Frontal cortex (tissue), 3 donors: ENCODE measurements at regions not wholly inside any gene's neighbourhood (a gene's known extent, or its start where the extent isn't known, plus 50 kb on each side); places are given as distances from the start of the nearest gene placed in this dataset.

Experiments
- DNase-seq, 2 donors: peaks; one replicate each; pipeline ENCODE4 v3.0.0; 2012; ENCODE audit warnings: low spot score in 2 of 2
- FAIRE-seq: peaks from 2 replicates; lab custom pipeline; 2012; peaks lifted over from hg19 to GRCh38; lab: Jason Lieb, UNC
- donor health status: control.
- donor health status: control.
- donor health status: control.

DNA sequence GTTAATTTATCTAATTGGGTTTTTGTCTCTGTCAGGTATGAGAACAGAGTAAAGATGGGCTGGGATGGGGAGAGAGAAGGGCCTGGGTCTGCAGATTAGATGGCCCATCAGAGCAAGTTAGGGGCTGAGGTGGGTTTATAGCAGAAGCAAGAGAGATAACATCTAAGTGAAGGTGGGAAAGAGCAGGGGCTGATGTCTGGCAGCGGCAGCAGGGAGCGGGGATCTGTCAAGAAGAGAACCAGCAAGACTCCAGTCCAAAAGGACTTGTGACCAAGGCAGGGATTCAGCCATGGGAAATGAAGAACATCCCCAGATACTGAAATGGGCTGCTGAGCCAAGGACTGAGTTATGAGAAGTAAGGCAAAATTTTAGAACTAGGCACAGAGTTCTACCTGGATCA lies 320.6 kb upstream of the TBL1XR1 start:
- FAIRE-seq, result no peak

GRCh38 chr3:177519588-177519987 lies 322.3 kb upstream of the TBL1XR1 start:
- FAIRE-seq (no peak), DNase-seq (no peak)

More for the DNA sequence above, 320.6 kb upstream of the TBL1XR1 start:
- DNase-seq, result no peak

DNA sequence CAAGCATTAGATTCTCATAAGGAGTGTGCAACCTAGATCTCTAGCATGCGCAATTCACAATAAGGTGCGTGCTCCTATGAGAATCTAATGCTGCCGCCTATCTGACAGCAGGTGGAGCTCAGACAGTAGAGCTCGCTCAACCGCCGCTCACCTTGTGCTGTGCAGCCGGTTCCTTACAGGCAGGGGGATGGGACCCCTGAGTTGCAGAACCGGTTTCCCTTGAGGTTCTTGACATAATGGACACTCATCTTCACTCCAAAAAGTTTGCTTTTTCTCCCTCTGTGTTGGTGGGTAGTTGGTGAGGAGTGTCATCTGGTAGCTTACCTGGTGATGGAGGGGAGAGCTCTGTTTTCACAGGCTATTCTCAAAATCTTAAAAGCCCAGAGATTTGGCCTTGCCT lies 324.0 kb upstream of the TBL1XR1 start:
- DNase-seq, result no peak

DNA sequence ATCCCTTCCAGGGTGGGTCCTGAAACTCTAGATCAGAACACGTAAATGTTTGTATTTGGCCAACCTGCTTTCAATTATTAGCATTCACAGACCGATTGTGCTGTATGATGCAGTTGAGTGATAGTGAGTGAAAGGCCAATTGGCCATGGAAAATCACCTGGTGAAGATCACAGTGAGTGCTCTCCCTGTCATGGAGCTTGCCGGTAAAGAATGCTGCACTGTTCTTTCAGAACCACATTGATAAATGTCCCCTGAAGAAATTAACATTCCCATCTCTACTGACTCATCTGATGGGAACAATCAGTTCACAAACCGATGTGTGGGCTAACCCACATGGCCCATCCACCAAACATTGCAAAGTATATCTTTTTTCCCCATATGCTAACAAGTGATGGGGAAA lies 324.8 kb upstream of the TBL1XR1 start:
- FAIRE-seq (no peak), DNase-seq (no peak)

More for the DNA sequence above, 324.0 kb upstream of the TBL1XR1 start:
- no peak for FAIRE-seq

- DNase-seq (no peak), FAIRE-seq (no peak)
Observed at GRCh38 chr3:177523067-177523675, 325.9 kb upstream of the TBL1XR1 start.

DNA sequence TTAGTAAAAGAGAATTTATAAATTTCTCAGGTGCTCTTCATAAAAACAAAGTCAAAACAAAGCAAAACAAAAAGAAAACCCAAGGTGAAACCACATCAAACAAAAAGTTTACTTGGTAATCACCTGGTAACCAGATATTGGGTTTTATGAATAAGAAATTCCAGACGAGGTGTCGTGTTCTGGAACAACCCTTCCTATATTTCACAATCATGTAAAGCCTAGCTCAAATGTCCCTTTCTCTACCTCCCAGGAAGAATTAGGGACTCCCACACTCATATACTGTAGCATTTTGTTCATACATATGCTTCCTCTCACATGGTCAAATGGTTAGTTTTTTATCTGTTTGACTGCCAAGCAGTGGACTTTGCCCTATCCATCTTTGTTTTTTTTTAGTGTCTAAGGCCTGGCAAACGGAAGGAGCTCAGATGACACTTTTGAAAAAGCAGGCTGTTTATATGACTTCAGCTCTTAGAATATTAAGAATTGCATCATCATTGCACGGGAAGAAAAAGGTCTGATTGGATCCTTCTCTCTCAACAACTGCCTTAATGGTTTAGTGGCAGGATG lies 326.7 kb upstream of the TBL1XR1 start:
- no peak for DNase-seq
- no peak for FAIRE-seq

GRCh38 chr3:177524742-177525141 lies 327.5 kb upstream of the TBL1XR1 start:
- no peak for FAIRE-seq

GRCh38 chr3:177525414-177525813 lies 328.1 kb upstream of the TBL1XR1 start:
- FAIRE-seq, result no peak

More at GRCh38 chr3:177524742-177525141, 327.5 kb upstream of the TBL1XR1 start:
- no peak for DNase-seq

DNA sequence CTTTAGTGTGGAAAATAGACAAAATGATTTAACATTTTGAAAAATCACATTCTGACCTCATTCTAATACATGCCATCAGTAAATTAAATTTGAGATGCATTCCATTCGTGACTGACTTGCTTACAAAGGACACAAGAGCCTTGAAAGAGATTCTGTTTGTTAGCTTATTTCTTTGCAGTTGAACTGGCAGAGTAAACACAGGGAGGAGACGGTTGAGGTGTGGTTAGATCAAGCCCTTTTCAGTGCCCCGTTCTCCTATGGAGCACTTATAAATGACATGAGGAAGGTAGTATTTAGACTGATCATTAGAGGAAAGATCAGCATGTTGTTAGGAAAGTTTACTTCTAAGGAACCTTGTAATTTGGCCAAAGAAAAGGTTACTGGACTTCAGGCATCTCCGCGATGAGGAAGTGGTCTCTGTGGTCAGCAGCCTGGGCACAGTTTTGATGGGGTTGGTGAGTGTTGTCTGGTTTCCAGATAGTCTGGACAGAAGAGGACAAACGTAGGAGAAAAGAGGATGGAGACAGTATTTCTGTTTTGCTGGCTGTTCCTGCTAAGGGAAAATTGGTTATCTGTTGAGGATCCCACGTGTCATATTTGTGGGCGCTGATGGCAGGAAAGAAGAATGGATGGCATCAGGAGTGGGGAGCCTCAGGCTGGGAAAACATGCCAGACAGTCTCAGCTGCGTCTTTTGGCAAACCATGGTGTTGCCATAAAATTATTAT lies 328.9 kb upstream of the TBL1XR1 start:
- FAIRE-seq, result no peak
- no peak for DNase-seq

More at GRCh38 chr3:177525414-177525813, 328.1 kb upstream of the TBL1XR1 start:
- DNase-seq, result no peak

- DNase-seq (no peak), FAIRE-seq (no peak)
Observed at GRCh38 chr3:177527182-177527581, 329.9 kb upstream of the TBL1XR1 start.

GRCh38 chr3:177528306-177529070 lies 331.2 kb upstream of the TBL1XR1 start:
- DNase-seq (no peak), FAIRE-seq (no peak)

DNA sequence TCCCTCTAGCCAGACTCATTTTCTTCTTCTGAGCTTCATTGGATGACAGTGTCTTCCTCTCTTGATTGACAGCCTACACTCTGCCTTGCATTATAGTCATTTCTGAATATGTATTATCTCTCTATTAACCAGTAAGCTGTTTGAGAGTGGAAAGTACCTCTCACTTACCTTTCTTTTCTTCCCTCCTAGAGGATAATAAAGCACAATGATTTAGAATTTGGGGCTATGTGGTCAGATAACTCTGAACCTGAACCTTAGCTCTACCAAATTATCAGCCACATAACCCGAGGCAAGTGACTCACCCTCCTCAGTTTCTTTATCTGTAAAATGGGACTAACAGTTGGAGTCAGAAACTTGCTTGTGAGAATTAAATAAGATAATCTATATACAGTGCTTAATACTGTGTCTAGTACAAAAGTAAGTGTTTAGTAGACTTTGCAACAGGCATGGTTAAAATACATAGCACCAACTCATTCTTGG lies 331.8 kb upstream of the TBL1XR1 start:
- DNase-seq (no peak), FAIRE-seq (no peak)

DNA sequence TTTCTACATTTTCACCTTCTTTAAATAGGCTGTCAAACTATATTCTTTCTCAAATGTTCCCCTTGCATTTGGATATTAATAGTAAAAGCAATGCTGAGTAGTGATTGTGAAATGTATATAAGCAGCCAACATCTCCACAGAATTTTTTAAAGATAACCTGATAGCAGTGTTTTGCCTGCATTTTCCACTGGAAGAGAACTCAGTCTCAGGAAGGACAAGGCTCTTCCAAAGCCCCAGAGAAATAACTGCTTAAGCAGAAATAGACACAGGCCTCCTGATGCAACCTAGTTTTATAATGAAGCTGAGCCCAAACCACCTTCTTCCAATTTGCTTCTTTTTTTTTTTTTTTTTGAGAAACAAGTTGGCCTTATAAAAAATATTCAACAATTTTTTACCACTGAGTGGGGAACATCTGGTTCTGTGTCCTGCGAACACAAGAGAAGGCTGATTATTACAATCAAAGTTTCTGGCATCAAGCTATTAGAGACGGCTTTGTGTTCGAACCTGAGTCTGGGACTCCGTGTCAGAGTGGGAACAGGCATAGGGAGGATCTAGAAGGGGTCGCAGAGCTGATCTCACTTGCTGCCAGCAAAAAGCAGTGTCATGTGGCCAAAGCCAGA lies 332.5 kb upstream of the TBL1XR1 start:
- DNase-seq (no peak), FAIRE-seq (no peak)

DNA sequence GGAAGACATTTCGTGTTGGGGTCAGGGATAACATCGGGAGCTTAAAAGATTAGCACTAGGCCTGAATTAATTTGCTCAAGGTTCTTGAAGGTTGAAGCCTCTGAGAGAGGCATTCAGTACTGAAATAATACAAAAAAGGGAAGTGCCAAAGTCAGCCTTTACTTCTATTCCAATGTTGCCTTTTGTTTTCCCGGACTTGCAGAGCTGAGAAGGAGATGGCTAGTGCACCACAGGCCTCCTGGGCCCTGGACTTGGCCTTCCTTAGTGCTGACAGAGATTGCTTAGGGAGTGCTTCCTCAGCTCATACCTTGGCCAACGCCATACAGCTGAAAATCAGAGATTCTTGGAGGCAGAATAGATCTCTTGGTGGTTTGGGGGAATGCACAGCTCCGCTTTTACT lies 333.6 kb upstream of the TBL1XR1 start:
- FAIRE-seq, result no peak

GRCh38 chr3:177536873-177537272 lies 339.6 kb upstream of the TBL1XR1 start:
- FAIRE-seq (no peak), DNase-seq (no peak)

More for the DNA sequence above, 333.6 kb upstream of the TBL1XR1 start:
- DNase-seq, result no peak

DNA sequence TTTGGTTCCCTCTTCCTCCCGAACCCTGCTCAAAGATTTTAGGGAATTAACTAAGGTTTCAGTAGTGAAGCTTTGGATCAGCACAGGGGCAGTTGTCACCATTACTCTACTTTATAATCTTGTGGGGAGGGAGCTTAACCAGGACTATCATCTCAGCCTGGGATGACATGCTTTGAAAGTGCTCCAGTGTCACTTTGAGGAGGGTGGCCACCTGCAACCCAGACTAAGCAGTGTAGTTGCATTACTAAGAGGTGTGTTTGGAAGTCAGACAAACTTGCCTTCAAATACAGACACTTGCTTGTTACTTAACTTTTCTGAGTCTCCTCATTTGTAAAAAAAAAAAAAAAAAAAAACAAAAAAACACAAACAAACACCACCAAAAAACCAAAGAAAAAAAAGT lies 340.3 kb upstream of the TBL1XR1 start:
- FAIRE-seq (no peak), DNase-seq (no peak)

- FAIRE-seq, result no peak
- DNase-seq, result peak in 1 of 2 donors; percentile 19
Observed at GRCh38 chr3:177538048-177538749, 340.9 kb upstream of the TBL1XR1 start.

DNA sequence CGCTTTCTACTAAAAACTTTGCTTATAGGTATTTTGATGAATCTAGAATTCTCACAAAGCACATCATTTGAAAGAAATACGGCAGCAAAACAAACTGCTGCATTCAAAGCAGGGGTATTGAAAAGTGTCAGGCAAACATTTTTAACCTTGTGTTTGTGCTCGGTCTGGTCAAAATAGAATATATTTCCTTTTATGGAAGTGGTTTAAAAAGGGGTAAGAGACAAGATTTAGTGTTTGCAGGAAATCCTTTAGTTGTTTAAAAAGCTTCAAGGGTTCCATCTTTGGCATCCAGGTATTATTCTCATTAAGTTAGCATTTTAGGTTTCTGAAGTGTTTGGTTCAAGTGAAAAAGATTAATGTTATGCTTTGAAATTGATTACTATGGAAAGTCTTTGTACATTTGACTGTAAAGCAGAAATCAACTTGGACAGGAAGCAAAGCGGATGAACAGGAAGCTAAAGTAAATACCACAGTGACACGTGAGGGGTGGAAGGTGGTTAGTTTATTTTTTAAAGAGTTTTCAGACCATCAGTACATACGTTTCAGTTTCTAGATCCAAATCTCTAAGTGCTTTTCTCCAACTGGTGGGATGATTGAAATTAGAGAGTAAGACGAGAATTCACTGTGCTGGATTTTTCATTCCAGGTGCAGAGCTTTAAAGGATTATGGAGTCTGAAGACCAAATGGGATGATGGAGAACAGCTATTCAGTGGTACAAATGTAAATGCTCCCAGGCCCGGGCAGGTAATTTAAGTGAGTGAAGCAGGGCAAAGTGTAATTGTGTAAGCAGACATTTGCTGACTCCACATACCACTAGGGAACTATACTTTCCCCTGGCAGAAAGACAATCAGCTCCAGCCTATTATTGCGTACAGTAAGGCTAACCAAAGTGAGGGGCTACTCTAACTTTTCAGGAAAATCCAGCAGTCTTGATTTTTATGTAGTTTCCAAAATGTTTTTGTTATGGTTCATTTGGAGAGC lies 341.8 kb upstream of the TBL1XR1 start:
- FAIRE-seq, result no peak
- no peak for DNase-seq
